ENCODE measurements at regions not wholly inside any gene's neighbourhood (a gene's known extent, or its start where the extent isn't known, plus 50 kb on each side); places are given as distances from the start of the nearest gene placed in this dataset.
A peak's percentile ranks its signal among the peaks of the same experiment; 100 is the strongest.

GRCh38 chr4:123874063-123874462 is 477.5 kb downstream of the SPRY1 start:
- Histone ChIP-seq H3K27ac (ENCODE audit: low read depth in 2 of 2, low read length in 2 of 2) (no peak overlapping the region), H3K9ac (ENCODE audit: low read length in 3 of 3) (no peak overlapping the region), H3K4me3 (ENCODE audit: low read length in 3 of 3) (no peak overlapping the region), H3K36me3 (ENCODE audit: control insufficient read depth in 2 of 3, insufficient read depth in 3 of 3, low read length in 3 of 3) (no peaks in the 10 kb centered on the region), H3K9me3 (ENCODE audit: control insufficient read depth in 2 of 3, insufficient read depth in 1 of 3, low read length in 3 of 3) (no peaks in the 10 kb centered on the region), H3K27me3 (ENCODE audit: control insufficient read depth, insufficient read depth, low read length) (no peaks in the 10 kb centered on the region), H3K4me1 (ENCODE audit: control insufficient read depth in 2 of 3, insufficient read depth in 2 of 3, low read depth in 1 of 3, low read length in 3 of 3) (no peaks in the 10 kb centered on the region)
- intact Hi-C loops (cut with DNase I) = no loop called here
- no peak for TF ChIP-seq CTCF (IDR thresholded peaks at IDR 0.05; ENCODE audit: borderline replicate concordance, extremely low read depth, insufficient read depth)
- DNase-seq (no peak), FAIRE-seq (no peak)

- Histone ChIP-seq H3K9ac (ENCODE audit: low read length in 3 of 3) (no peak overlapping the region), H3K4me1 (ENCODE audit: control insufficient read depth in 2 of 3, insufficient read depth in 2 of 3, low read depth in 1 of 3, low read length in 3 of 3) (no peaks in the 10 kb centered on the region), H3K27me3 (ENCODE audit: control insufficient read depth, insufficient read depth, low read length) (no peaks in the 10 kb centered on the region), H3K36me3 (ENCODE audit: control insufficient read depth in 2 of 3, insufficient read depth in 3 of 3, low read length in 3 of 3) (no peaks in the 10 kb centered on the region), H3K27ac (ENCODE audit: low read depth in 2 of 2, low read length in 2 of 2) (no peak overlapping the region), H3K9me3 (ENCODE audit: control insufficient read depth in 2 of 3, insufficient read depth in 1 of 3, low read length in 3 of 3) (no peaks in the 10 kb centered on the region), H3K4me3 (ENCODE audit: low read length in 3 of 3) (no peak overlapping the region)
- peak in 2 of 5 donors; percentile 56 to 62 for DNase-seq
- intact Hi-C loops (cut with DNase I) = no loop called here
- no peak for TF ChIP-seq CTCF (IDR thresholded peaks at IDR 0.05; ENCODE audit: borderline replicate concordance, extremely low read depth, insufficient read depth)
- FAIRE-seq = no peak
Observed at GRCh38 chr4:123876143-123876542, 479.5 kb downstream of the SPRY1 start.

- Histone ChIP-seq H3K4me3 (ENCODE audit: low read length in 3 of 3) (no peak overlapping the region), H3K27ac (ENCODE audit: low read depth in 2 of 2, low read length in 2 of 2) (no peak overlapping the region), H3K9ac (ENCODE audit: low read length in 3 of 3) (no peak overlapping the region), H3K27me3 (ENCODE audit: control insufficient read depth, insufficient read depth, low read length) (no peaks in the 10 kb centered on the region), H3K4me1 (ENCODE audit: control insufficient read depth in 2 of 3, insufficient read depth in 2 of 3, low read depth in 1 of 3, low read length in 3 of 3) (no peaks in the 10 kb centered on the region), H3K36me3 (ENCODE audit: control insufficient read depth in 2 of 3, insufficient read depth in 3 of 3, low read length in 3 of 3) (no peaks in the 10 kb centered on the region), H3K9me3 (ENCODE audit: control insufficient read depth in 2 of 3, insufficient read depth in 1 of 3, low read length in 3 of 3) (no peaks in the 10 kb centered on the region)
- no peak for FAIRE-seq
- intact Hi-C loops (cut with DNase I) = no loop called here
- DNase-seq = peak in 2 of 5 donors; percentile 55 to 70
- TF ChIP-seq CTCF (IDR thresholded peaks at IDR 0.05; ENCODE audit: borderline replicate concordance, extremely low read depth, insufficient read depth) = no peak
Observed at GRCh38 chr4:123876671-123877101, 480.1 kb downstream of the SPRY1 start.

- Histone ChIP-seq H3K27me3 (ENCODE audit: control insufficient read depth, insufficient read depth, low read length) (no peaks in the 10 kb centered on the region), H3K4me1 (ENCODE audit: control insufficient read depth in 2 of 3, insufficient read depth in 2 of 3, low read depth in 1 of 3, low read length in 3 of 3) (no peaks in the 10 kb centered on the region), H3K9ac (ENCODE audit: low read length in 3 of 3) (no peak overlapping the region), H3K4me3 (ENCODE audit: low read length in 3 of 3) (no peak overlapping the region), H3K27ac (ENCODE audit: low read depth in 2 of 2, low read length in 2 of 2) (no peak overlapping the region), H3K9me3 (ENCODE audit: control insufficient read depth in 2 of 3, insufficient read depth in 1 of 3, low read length in 3 of 3) (no peaks in the 10 kb centered on the region), H3K36me3 (ENCODE audit: control insufficient read depth in 2 of 3, insufficient read depth in 3 of 3, low read length in 3 of 3) (no peaks in the 10 kb centered on the region)
- intact Hi-C loops (cut with DNase I) = no loop called here
- no peak for TF ChIP-seq CTCF (IDR thresholded peaks at IDR 0.05; ENCODE audit: borderline replicate concordance, extremely low read depth, insufficient read depth)
- DNase-seq (no peak), FAIRE-seq (no peak)
Observed at GRCh38 chr4:123877551-123877950, 481.0 kb downstream of the SPRY1 start.
